WTC11 (cell line): ENCODE measurements at regions not wholly inside any gene's neighbourhood (a gene's known extent, or its start where the extent isn't known, plus 50 kb on each side); places are given as distances from the start of the nearest gene placed in this dataset.

Experiments
- ATAC-seq: fragments of 200-7000 bp; cut with Tn5 transposase; 2 replicates; pipeline ENCODE4 v1.10.0; 2021; ENCODE audit warnings: mild to moderate bottlenecking, moderate library complexity
- CTCF ChIA-PET: fragments of 300-600 bp; sonication (Branson Sonifier 250); formaldehyde crosslinking; loops from one replicate; lab custom pipeline; 2021; ENCODE audit warnings: antibody characterized with exemption; lab: Charles Lee
- POLR2A ChIA-PET: fragments of 350-600 bp; sonication (Branson Sonifier 250); formaldehyde crosslinking; loops from one replicate; lab custom pipeline; 2021; ENCODE audit warnings: antibody characterized with exemption; lab: Charles Lee
- DNase-seq: peaks from one replicate; pipeline ENCODE4 v3.0.0; 2021; ENCODE audit warnings: low spot score
- H3K27ac Mint-ChIP-seq: 2 replicates; pipeline ENCODE4 v1.8.0; 2021; ENCODE audit warnings: mixed read lengths
- H3K27me3 Mint-ChIP-seq: 2 replicates; pipeline ENCODE4 v1.8.0; 2021; ENCODE audit warnings: low read depth, mild to moderate bottlenecking, moderate library complexity, mixed read lengths
- H3K36me3 Mint-ChIP-seq: 2 replicates; pipeline ENCODE4 v1.8.0; 2021; ENCODE audit warnings: mixed read lengths
- H3K4me1 Mint-ChIP-seq: 2 replicates; pipeline ENCODE4 v1.8.0; 2022; ENCODE audit warnings: mixed read lengths
- H3K4me3 Mint-ChIP-seq: 2 replicates; pipeline ENCODE4 v1.8.0; 2021; ENCODE audit warnings: mild to moderate bottlenecking, moderate library complexity, mixed read lengths
- H3K9me3 Mint-ChIP-seq: 2 replicates; pipeline ENCODE4 v1.8.0; 2021; ENCODE audit warnings: mixed read lengths
- AR ChIP-seq: fragments of 250-450 bp; sonication (Bioruptor Pico); IDR thresholded peaks from 2 replicates; pipeline ENCODE4 v1.9.0; 2021; ENCODE audit warnings: mild to moderate bottlenecking
- CBFB ChIP-seq: sonication (generic); formaldehyde crosslinking; IDR thresholded peaks from 2 replicates; pipeline ENCODE4 v1.8.1; 2022; ENCODE audit warnings: mild to moderate bottlenecking, low read depth, missing genetic modification reagents
- E2F4 ChIP-seq: sonication (generic); formaldehyde crosslinking; IDR thresholded peaks from 2 replicates; pipeline ENCODE4 v1.8.1; 2022; ENCODE audit warnings: low read depth, mild to moderate bottlenecking, moderate library complexity, missing genetic modification reagents, borderline replicate concordance
- ELF4 ChIP-seq: sonication (generic); formaldehyde crosslinking; IDR thresholded peaks from 2 replicates; pipeline ENCODE4 v1.8.1; 2022; ENCODE audit warnings: low read depth, mild to moderate bottlenecking, moderate library complexity, missing genetic modification reagents
- EMX1 ChIP-seq: fragments of 250-450 bp; sonication (Bioruptor Pico); IDR thresholded peaks from 2 replicates; pipeline ENCODE4 v1.8.0; 2021; ENCODE audit warnings: mild to moderate bottlenecking
- JUN ChIP-seq: sonication (generic); formaldehyde crosslinking; IDR thresholded peaks from 2 replicates; pipeline ENCODE4 v1.8.0; 2023; ENCODE audit warnings: mild to moderate bottlenecking, missing genetic modification reagents
- SMAD3 ChIP-seq: sonication (generic); formaldehyde crosslinking; IDR thresholded peaks from 2 replicates; pipeline ENCODE4 v1.8.0; 2022; ENCODE audit warnings: missing genetic modification reagents, mild to moderate bottlenecking, borderline replicate concordance
- TCF7 ChIP-seq: sonication (generic); formaldehyde crosslinking; IDR thresholded peaks from 2 replicates; pipeline ENCODE4 v1.8.0; 2022; ENCODE audit warnings: mild to moderate bottlenecking, low read depth, missing genetic modification reagents, moderate library complexity
- TEAD1 ChIP-seq: sonication (generic); formaldehyde crosslinking; IDR thresholded peaks from 2 replicates; pipeline ENCODE4 v1.8.0; 2022; ENCODE audit warnings: mild to moderate bottlenecking, missing genetic modification reagents
- ZNF317 ChIP-seq: sonication (generic); formaldehyde crosslinking; IDR thresholded peaks from 2 replicates; pipeline ENCODE4 v1.8.1; 2023; ENCODE audit warnings: low read depth, mild to moderate bottlenecking, moderate library complexity, missing genetic modification reagents, borderline replicate concordance
- TF ChIP-seq, protein P1 (sequence below): sonication (generic); formaldehyde crosslinking; IDR thresholded peaks from 2 replicates; pipeline ENCODE4 v1.8.1; 2023; ENCODE audit warnings: mild to moderate bottlenecking, missing genetic modification reagents
- TF ChIP-seq, protein P2 (sequence below): fragments of 250-450 bp; sonication (Bioruptor Pico); conservative IDR thresholded peaks from 2 replicates; pipeline ENCODE4 v1.9.0; 2021; ENCODE audit warnings: mild to moderate bottlenecking
- TF ChIP-seq, protein P3 (sequence below): sonication (generic); formaldehyde crosslinking; IDR thresholded peaks from 2 replicates; pipeline ENCODE4 v1.8.1; 2022; ENCODE audit warnings: missing genetic modification reagents, borderline replicate concordance
- TF ChIP-seq, protein P4 (sequence below): sonication (generic); formaldehyde crosslinking; IDR thresholded peaks from 2 replicates; pipeline ENCODE4 v1.8.1; 2023; ENCODE audit warnings: mild to moderate bottlenecking, missing genetic modification reagents, moderate library complexity
- TF ChIP-seq, protein P5 (sequence below): sonication (generic); formaldehyde crosslinking; IDR thresholded peaks from 2 replicates; pipeline ENCODE4 v1.8.0; 2022; ENCODE audit warnings: mild to moderate bottlenecking, missing genetic modification reagents
- TF ChIP-seq, protein P6 (sequence below): sonication (generic); formaldehyde crosslinking; IDR thresholded peaks from 2 replicates; pipeline ENCODE4 v1.8.1; 2023; ENCODE audit warnings: mild to moderate bottlenecking, missing genetic modification reagents, borderline replicate concordance

GRCh38 chr7:54833001-54833467 is 74.0 kb upstream of the SEC61G start:
- CTCF ChIA-PET, result interaction anchor here (1.4 kb wide), 1 partner anchor 423 kb away, joined by 4 read pairs; no protein-coding TSS in a partner anchor
- peaks cover 22% of the 10 kb centered on the region for H3K9me3 Mint-ChIP-seq

More at GRCh38 chr7:54833001-54833467, 74.0 kb upstream of the SEC61G start:
- Mint-ChIP-seq H3K27me3 (no peaks in the 10 kb centered on the region), H3K36me3 (peaks cover 10% of the 10 kb centered on the region), H3K4me3 (no peak overlapping the region)
- no peak for ATAC-seq
- DNase-seq, result no peak
- TF ChIP-seq CBFB (CRISPR knock-in tag) (no peak), EMX1 (CRISPR knock-in tag) (no peak), TCF7 (CRISPR knock-in tag) (no peak), TEAD1 (CRISPR knock-in tag) (no peak), JUN (CRISPR knock-in tag) (no peak), SMAD3 (CRISPR knock-in tag) (no peak), ELF4 (CRISPR knock-in tag) (no peak), ZNF317 (CRISPR knock-in tag) (no peak), AR (CRISPR knock-in tag) (no peak), E2F4 (no peak)
- TF ChIP-seq, protein P1, sequence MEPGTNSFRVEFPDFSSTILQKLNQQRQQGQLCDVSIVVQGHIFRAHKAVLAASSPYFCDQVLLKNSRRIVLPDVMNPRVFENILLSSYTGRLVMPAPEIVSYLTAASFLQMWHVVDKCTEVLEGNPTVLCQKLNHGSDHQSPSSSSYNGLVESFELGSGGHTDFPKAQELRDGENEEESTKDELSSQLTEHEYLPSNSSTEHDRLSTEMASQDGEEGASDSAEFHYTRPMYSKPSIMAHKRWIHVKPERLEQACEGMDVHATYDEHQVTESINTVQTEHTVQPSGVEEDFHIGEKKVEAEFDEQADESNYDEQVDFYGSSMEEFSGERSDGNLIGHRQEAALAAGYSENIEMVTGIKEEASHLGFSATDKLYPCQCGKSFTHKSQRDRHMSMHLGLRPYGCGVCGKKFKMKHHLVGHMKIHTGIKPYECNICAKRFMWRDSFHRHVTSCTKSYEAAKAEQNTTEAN (CRISPR knock-in tag), result no peak
- TF ChIP-seq, protein P2, sequence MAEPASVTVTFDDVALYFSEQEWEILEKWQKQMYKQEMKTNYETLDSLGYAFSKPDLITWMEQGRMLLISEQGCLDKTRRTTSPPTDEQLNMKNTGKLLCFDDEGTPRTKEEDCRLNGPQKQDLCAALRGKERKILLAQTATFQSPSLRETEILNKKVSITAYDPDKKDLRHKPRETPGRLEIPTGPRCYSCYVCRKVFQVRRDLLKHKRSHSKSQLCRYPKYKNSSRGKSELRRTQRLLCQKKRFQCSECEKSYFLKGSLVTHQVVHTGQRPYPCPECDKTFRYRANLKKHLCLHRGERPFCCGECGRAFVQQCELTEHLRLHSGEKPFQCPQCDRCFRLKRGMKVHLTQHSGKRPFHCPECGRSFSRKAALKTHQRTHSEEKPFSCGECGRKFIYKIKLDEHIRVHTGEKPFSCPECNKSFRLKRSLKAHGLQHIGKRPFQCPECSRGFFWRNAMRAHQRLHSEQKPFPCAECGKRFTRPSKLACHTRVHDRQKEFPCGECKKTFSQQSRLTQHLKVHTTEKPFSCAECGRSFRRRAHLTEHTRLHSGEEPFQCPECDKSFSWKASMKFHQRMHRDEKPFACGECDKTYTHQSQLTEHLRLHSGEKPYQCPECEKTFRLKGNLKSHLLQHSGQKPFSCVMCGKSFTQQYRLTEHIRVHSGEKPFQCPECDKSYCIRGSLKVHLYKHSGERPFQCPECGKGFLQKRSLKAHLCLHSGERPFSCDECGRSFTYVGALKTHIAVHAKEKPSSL (CRISPR knock-in tag), result no peak
- TF ChIP-seq, protein P3, sequence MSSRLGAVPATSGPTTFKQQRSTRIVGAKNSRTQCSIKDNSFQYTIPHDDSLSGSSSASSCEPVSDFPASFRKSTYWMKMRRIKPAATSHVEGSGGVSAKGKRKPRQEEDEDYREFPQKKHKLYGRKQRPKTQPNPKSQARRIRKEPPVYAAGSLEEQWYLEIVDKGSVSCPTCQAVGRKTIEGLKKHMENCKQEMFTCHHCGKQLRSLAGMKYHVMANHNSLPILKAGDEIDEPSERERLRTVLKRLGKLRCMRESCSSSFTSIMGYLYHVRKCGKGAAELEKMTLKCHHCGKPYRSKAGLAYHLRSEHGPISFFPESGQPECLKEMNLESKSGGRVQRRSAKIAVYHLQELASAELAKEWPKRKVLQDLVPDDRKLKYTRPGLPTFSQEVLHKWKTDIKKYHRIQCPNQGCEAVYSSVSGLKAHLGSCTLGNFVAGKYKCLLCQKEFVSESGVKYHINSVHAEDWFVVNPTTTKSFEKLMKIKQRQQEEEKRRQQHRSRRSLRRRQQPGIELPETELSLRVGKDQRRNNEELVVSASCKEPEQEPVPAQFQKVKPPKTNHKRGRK, result no peak
- TF ChIP-seq, protein P4, sequence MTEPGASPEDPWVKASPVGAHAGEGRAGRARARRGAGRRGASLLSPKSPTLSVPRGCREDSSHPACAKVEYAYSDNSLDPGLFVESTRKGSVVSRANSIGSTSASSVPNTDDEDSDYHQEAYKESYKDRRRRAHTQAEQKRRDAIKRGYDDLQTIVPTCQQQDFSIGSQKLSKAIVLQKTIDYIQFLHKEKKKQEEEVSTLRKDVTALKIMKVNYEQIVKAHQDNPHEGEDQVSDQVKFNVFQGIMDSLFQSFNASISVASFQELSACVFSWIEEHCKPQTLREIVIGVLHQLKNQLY (CRISPR knock-in tag), result no peak
- TF ChIP-seq, protein P5, sequence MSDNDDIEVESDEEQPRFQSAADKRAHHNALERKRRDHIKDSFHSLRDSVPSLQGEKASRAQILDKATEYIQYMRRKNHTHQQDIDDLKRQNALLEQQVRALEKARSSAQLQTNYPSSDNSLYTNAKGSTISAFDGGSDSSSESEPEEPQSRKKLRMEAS, result no peak
- TF ChIP-seq, protein P6, sequence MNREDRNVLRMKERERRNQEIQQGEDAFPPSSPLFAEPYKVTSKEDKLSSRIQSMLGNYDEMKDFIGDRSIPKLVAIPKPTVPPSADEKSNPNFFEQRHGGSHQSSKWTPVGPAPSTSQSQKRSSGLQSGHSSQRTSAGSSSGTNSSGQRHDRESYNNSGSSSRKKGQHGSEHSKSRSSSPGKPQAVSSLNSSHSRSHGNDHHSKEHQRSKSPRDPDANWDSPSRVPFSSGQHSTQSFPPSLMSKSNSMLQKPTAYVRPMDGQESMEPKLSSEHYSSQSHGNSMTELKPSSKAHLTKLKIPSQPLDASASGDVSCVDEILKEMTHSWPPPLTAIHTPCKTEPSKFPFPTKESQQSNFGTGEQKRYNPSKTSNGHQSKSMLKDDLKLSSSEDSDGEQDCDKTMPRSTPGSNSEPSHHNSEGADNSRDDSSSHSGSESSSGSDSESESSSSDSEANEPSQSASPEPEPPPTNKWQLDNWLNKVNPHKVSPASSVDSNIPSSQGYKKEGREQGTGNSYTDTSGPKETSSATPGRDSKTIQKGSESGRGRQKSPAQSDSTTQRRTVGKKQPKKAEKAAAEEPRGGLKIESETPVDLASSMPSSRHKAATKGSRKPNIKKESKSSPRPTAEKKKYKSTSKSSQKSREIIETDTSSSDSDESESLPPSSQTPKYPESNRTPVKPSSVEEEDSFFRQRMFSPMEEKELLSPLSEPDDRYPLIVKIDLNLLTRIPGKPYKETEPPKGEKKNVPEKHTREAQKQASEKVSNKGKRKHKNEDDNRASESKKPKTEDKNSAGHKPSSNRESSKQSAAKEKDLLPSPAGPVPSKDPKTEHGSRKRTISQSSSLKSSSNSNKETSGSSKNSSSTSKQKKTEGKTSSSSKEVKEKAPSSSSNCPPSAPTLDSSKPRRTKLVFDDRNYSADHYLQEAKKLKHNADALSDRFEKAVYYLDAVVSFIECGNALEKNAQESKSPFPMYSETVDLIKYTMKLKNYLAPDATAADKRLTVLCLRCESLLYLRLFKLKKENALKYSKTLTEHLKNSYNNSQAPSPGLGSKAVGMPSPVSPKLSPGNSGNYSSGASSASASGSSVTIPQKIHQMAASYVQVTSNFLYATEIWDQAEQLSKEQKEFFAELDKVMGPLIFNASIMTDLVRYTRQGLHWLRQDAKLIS (CRISPR knock-in tag), result no peak
- TF ChIP-seq, all 79 proteins: peak for 0
- POLR2A ChIA-PET, result no interaction called here
- no peak overlapping the region for H3K27ac Mint-ChIP-seq
- no peaks in the 10 kb centered on the region for H3K4me1 Mint-ChIP-seq
